Type B pancreatic cell (in vitro differentiated cells): ENCODE measurements at regions not wholly inside any gene's neighbourhood (a gene's known extent, or its start where the extent isn't known, plus 50 kb on each side); places are given as distances from the start of the nearest gene placed in this dataset.

Experiments used
- DNase-seq: peaks from one replicate; pipeline ENCODE4 v3.0.0; 2021; ENCODE audit warnings: mixed read lengths; ENCODE audit not compliant: unreplicated experiment; ENCODE audit errors: extremely low spot score
- H3K27ac Mint-ChIP-seq: 2 replicates; pipeline ENCODE4 v1.8.0; 2021; ENCODE audit warnings: mild to moderate bottlenecking, mixed read lengths
- H3K27me3 Mint-ChIP-seq: 2 replicates; pipeline ENCODE4 v1.8.0; 2021; ENCODE audit warnings: mixed read lengths
- H3K36me3 Mint-ChIP-seq: 2 replicates; pipeline ENCODE4 v1.8.0; 2021; ENCODE audit warnings: mixed read lengths
- H3K4me1 Mint-ChIP-seq: one replicate; pipeline ENCODE4 v1.8.0; 2021; ENCODE audit warnings: mixed read lengths; ENCODE audit not compliant: unreplicated experiment
- H3K4me3 Mint-ChIP-seq: 2 replicates; pipeline ENCODE4 v1.8.0; 2021; ENCODE audit warnings: mild to moderate bottlenecking, mixed read lengths
- H3K9me3 Mint-ChIP-seq: 2 replicates; pipeline ENCODE4 v1.8.0; 2021; ENCODE audit warnings: mixed read lengths
- CTCF ChIP-seq: fragments of 200-600 bp; sonication (generic); conservative IDR thresholded peaks from 2 replicates; pipeline ENCODE4 v1.5.0; 2021; ENCODE audit warnings: antibody characterized with exemption, mild to moderate bottlenecking

GRCh38 chr17:74151551-74152315 is 51.7 kb upstream of the RPL38 start:
- no peaks in the 10 kb centered on the region for H3K4me1 Mint-ChIP-seq
- peaks cover 19% of the 10 kb centered on the region for H3K27me3 Mint-ChIP-seq
- H3K36me3 Mint-ChIP-seq, result no peaks in the 10 kb centered on the region
- no peak for TF ChIP-seq CTCF
- no peaks in the 10 kb centered on the region for H3K9me3 Mint-ChIP-seq
- DNase-seq, result no peak
- H3K4me3 Mint-ChIP-seq, result no peak overlapping the region
- H3K27ac Mint-ChIP-seq, result no peak overlapping the region

GRCh38 chr17:74152591-74153455 is 50.7 kb upstream of the RPL38 start:
- TF ChIP-seq CTCF, result no peak
- no peaks in the 10 kb centered on the region for H3K4me1 Mint-ChIP-seq
- H3K27me3 Mint-ChIP-seq, result peaks cover 23% of the 10 kb centered on the region
- H3K9me3 Mint-ChIP-seq, result no peaks in the 10 kb centered on the region
- H3K27ac Mint-ChIP-seq, result no peak overlapping the region
- no peaks in the 10 kb centered on the region for H3K36me3 Mint-ChIP-seq
- no peak for DNase-seq
- H3K4me3 Mint-ChIP-seq, result no peak overlapping the region

GRCh38 chr17:74153456-74153810 is 50.0 kb upstream of the RPL38 start:
- no peak for DNase-seq
- no peak overlapping the region for H3K27ac Mint-ChIP-seq
- TF ChIP-seq CTCF, result no peak
- no peaks in the 10 kb centered on the region for H3K4me1 Mint-ChIP-seq
- H3K4me3 Mint-ChIP-seq, result no peak overlapping the region
- H3K27me3 Mint-ChIP-seq, result peaks cover 25% of the 10 kb centered on the region
- no peaks in the 10 kb centered on the region for H3K36me3 Mint-ChIP-seq
- H3K9me3 Mint-ChIP-seq, result no peaks in the 10 kb centered on the region
